Esophagus squamous epithelium (tissue), 4 donors: ENCODE measurements at regions not wholly inside any gene's neighbourhood (a gene's known extent, or its start where the extent isn't known, plus 50 kb on each side); places are given as distances from the start of the nearest gene placed in this dataset.

ENCODE experiments used
- POLR2A ChIP-seq, 4 donors: fragments of 450-650 bp; IDR thresholded peaks; one replicate each; pipeline ENCODE4 v1.6.1; 2017; ENCODE audit warnings: antibody characterized with exemption in 4 of 4, mild to moderate bottlenecking in 4 of 4, moderate library complexity in 3 of 4
- TF ChIP-seq, protein P1 (sequence below), 6 experiments: fragments of 450-650 bp in 4 of 6; fragments of 200-600 bp in 2 of 6; sonication (generic) in 2 of 6; IDR thresholded peaks; one replicate each; pipeline ENCODE4 v1.5.1; 2016 to 2019; ENCODE audit warnings: antibody characterized with exemption in 6 of 6, mild to moderate bottlenecking in 4 of 6, moderate library complexity in 4 of 6

DNA sequence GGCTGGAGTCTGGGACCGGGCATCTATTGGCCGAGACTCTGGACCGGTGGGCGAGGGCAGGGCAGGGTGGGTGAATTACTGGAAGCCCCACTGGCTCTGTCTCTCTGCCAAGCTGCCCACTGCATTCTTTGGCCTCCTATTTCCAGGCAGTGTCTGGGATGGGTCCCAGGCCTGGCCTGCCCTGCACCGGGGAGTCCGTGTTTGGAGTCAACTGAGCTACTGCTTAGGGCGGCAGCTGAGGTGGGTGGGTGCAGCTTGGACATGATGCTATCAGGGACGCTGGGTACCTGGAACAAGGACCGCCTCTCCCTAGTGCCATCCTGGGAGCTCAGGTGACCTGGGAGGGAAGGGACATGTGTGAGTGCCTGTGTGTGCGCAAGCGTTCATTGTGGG lies 58.1 kb downstream of the SOCS3 start:
- TF ChIP-seq, protein P1, sequence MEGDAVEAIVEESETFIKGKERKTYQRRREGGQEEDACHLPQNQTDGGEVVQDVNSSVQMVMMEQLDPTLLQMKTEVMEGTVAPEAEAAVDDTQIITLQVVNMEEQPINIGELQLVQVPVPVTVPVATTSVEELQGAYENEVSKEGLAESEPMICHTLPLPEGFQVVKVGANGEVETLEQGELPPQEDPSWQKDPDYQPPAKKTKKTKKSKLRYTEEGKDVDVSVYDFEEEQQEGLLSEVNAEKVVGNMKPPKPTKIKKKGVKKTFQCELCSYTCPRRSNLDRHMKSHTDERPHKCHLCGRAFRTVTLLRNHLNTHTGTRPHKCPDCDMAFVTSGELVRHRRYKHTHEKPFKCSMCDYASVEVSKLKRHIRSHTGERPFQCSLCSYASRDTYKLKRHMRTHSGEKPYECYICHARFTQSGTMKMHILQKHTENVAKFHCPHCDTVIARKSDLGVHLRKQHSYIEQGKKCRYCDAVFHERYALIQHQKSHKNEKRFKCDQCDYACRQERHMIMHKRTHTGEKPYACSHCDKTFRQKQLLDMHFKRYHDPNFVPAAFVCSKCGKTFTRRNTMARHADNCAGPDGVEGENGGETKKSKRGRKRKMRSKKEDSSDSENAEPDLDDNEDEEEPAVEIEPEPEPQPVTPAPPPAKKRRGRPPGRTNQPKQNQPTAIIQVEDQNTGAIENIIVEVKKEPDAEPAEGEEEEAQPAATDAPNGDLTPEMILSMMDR (IDR thresholded peaks at IDR 0.05): no peak
- TF ChIP-seq POLR2A (IDR thresholded peaks at IDR 0.05): no peak
